DMS79 (cell line): ENCODE measurements at regions not wholly inside any gene's neighbourhood (a gene's known extent, or its start where the extent isn't known, plus 50 kb on each side); places are given as distances from the start of the nearest gene placed in this dataset.

Experiments
- DNase-seq: peaks from one replicate; lab custom pipeline; 2025; lab: John Stamatoyannopoulos, UW

DNA sequence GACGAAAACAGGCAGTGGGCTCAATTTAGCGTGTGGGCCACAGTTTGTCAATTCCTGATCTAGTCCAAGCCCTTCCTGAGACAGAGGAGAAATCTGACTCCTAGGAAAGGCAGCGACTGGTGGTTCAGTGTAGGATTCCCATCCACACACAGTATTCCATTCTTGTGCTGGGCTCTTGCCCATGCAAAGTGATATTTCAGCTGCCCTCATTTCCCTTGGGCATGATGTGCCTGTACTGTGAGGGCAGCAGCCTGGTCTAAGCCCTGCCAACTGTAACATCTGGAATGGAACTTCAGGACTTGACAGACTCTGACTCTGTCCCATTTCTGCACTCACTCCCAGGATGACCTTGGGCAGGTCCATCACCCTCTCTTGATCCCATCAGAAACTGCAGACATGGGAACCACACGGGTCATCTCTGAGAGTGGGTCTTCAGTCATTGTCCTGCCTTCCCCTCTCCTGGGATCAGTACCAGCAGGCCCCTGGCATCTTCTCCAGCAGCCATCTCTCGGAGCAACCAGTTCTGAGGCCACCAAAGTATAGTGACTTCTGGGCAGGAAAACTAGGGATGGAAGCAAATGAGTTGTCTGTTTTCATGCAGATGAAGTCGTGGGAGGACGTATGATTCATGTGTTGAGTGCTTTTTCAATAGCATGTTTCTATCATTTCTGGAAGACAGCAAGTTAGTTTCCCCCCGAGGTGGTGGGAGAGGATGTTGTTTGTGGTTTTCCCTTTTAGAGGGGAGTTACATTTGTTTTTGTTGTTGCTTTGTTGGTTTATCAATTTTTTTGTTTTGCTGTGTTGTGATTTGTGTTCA lies 54.2 kb upstream of the BCL2L14 start:
- no peak for DNase-seq

DNA sequence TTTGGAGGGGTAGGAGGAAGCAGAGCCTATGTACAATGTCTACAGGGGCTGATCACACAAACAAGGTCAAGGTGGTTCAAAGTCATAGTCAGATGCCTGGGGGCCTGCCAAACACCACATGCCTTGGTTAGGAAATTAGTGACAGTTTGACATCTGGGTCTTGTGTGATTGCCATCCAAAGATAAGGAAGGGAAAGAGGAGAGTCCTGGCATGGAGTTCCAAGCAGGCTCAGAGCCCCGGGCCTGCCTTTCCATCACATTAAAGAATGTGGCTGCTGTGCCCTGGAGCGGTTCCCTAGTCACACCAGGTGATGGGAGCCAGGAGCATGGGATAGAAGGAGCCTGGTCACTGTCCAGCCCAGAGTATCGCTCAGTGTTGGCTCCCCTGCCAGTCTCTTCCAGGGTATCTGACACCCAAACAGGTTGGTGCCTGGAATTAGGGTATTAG lies 53.6 kb upstream of the BCL2L14 start:
- no peak for DNase-seq

DNA sequence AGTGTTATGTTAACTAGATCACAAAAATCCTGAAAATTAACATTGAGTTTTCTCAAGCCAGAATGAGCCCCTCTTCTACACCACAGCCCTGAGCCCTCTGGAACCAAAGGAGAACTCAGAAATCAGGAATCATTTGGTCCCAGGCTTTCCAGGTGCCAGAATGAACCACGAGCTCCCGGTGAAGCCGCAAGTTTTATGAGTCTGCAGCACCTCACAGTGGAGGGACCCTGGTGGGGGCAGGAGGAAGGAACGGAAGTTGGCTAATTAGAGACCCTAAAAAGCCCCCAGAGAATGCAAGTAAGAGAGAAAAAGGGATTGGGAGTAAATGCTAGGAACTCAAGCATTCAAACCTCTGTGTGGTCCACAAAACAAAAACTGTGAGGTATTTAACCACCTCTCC lies 52.9 kb upstream of the BCL2L14 start:
- no peak for DNase-seq

DNA sequence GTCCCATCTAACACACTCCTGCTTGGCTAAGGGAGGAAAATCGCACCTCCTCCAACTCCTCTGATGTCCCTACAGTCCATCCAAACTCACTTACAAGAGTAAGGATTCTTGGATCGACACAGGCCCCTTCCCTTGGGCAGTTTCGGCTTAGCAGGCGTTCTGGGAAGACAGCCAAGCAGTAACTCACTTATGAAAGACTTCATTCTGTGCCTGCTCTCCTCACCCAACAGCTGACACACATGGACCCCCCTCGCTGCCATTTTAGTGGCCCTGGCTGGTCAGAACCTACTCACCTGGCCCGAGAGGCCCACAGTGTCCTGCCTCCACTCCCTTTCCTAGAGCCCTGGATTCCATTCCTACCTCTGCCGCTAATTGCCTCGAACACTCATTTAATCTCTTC lies 52.3 kb upstream of the BCL2L14 start:
- peak; percentile 36 for DNase-seq

DNA sequence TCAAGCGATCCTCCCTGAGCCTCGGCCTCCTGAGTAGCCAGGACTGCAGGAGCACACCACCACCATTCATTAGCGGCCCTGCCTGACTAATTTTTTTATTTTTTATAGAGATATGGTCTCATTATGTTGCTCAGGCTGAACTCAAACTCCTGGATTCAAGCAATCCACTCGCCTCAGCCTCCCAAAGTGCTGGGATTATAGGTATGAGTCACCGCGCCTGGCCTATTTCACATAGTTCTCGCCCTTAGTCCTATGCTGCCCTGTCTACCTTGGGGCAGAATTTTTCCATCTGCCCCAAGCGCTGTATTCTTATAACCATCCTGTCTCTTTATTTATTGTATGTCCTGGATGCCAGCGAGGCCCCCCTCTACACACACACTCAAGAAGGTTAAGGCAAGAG lies 50.9 kb upstream of the BCL2L14 start:
- DNase-seq = no peak

DNA sequence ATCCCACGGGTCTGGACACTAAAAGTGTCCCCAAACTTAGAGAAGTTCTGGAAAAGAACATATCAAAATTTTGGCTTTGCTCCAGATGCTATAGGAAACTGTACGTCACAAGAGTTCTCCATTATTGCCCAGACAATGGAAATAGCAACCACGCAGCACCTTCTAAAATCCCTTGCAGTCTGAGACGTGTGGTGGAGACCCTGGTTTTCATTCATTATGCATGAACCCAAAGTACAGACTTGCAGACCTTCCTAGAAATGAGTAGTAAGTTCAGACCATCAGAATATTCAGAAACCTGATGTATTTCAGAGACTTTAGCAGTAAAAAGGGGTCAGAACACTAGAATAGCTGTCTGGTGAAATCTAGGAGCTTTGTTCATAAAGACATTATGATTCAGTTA lies 50.0 kb upstream of the BCL2L14 start:
- DNase-seq = no peak
